ENCODE measurements at regions not wholly inside any gene's neighbourhood (a gene's known extent, or its start where the extent isn't known, plus 50 kb on each side); places are given as distances from the start of the nearest gene placed in this dataset.

GRCh38 chr4:1533501-1534064 lies 127.3 kb upstream of the NKX1-1 start:
- TF ChIP-seq, protein P1, sequence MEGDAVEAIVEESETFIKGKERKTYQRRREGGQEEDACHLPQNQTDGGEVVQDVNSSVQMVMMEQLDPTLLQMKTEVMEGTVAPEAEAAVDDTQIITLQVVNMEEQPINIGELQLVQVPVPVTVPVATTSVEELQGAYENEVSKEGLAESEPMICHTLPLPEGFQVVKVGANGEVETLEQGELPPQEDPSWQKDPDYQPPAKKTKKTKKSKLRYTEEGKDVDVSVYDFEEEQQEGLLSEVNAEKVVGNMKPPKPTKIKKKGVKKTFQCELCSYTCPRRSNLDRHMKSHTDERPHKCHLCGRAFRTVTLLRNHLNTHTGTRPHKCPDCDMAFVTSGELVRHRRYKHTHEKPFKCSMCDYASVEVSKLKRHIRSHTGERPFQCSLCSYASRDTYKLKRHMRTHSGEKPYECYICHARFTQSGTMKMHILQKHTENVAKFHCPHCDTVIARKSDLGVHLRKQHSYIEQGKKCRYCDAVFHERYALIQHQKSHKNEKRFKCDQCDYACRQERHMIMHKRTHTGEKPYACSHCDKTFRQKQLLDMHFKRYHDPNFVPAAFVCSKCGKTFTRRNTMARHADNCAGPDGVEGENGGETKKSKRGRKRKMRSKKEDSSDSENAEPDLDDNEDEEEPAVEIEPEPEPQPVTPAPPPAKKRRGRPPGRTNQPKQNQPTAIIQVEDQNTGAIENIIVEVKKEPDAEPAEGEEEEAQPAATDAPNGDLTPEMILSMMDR (IDR thresholded peaks at IDR 0.05; ENCODE audit: borderline replicate concordance, extremely low read depth, low read length, poor library complexity, severe bottlenecking) = no peak
- TF ChIP-seq EZH2 (IDR thresholded peaks at IDR 0.05; ENCODE audit: borderline replicate concordance, low read depth, low read length, severe bottlenecking) = no peak
